Activated T-cell treated with anti-CD3 and anti-CD28 coated beads for 24 hours (primary cell): ENCODE measurements at regions not wholly inside any gene's neighbourhood (a gene's known extent, or its start where the extent isn't known, plus 50 kb on each side); places are given as distances from the start of the nearest gene placed in this dataset.
A peak's percentile ranks its signal among the peaks of the same experiment; 100 is the strongest.
"Not testable (repeated sequence)": the region's sequence is repeated elsewhere in the genome, so short reads cannot be mapped to it uniquely, and the experiment has no call there.

Experiments
- DNase-seq: peaks from one replicate; pipeline ENCODE4 v3.0.0-alpha.2; 2020; ENCODE audit warnings: low read depth

DNA sequence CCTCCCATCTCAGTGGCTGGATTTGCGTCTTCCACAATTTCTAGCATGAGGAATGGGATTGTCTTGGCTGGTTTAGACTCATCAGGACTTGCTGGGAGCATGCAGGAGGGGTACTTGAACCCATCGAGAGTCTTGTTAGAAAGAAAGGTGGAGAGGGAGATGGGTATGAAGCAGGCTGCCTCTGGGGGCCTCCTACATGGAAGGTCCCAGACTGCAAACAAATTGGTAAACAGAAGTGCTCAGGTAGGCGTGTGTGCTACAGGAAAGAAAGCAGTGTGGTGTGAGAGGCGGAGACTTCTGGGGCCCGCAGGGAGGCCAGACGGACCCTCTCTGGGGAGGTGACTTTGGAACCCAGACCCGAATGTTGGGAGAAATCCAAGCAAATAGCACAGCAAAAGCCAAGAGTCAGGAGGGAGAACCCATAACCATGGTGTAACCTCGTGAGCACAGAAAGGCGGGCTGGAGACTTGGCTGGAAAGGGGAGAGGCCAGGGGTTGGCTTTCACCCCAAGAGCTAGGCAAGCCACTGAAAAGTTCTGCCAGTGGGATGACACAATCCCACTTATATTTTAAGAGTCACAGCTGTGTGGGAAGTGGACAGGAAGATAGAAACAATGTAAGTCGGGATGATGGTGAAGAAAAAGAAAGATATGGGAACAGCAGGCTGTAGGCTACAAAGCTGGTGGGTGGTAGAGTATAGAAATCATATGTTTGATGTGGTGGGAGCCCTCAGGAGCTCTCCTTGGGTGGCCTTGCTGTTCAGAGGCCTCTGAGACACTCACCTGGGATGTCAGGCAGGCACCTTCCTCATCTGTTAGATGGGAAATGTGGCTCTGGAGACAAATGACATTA, 130.1 kb upstream of the PRR20G start:
- DNase-seq: no peak

DNA sequence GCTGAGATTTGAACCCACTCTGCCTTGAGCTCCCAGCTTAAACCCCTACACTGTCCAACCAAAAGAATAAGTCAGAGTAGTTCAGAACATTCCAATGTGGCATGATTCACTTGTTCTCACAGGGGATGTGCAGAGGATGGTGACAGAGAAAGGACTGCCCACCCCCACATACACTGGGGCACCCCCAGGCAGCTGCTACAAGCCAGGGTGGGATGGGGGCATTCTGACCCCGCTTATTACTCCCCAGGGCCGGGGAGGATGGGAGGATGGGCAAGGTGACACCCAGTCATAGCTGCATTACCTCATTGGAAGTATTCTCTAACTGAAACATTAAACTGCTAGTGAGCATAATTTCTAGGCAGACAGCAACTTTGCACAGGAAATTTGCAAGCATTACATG, 126.0 kb upstream of the PRR20G start:
- DNase-seq: no peak

DNA sequence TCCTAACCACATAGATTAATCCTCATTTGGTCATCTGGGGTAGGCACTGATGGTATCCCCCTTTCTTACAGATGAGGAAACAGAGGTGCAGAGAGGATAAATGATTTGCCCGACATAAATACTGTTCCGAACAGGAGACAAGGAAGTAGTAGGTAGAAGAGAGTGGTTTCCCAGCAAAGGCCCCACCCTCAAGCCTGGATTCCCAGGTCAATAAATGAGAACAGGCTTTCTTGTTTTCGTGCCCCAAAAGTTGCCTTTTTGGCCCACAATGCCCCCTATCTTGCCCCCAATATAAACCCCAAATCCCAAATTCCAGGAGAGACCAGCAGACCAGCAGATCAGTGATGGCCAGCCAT, 125.5 kb upstream of the PRR20G start:
- DNase-seq: no peak

DNA sequence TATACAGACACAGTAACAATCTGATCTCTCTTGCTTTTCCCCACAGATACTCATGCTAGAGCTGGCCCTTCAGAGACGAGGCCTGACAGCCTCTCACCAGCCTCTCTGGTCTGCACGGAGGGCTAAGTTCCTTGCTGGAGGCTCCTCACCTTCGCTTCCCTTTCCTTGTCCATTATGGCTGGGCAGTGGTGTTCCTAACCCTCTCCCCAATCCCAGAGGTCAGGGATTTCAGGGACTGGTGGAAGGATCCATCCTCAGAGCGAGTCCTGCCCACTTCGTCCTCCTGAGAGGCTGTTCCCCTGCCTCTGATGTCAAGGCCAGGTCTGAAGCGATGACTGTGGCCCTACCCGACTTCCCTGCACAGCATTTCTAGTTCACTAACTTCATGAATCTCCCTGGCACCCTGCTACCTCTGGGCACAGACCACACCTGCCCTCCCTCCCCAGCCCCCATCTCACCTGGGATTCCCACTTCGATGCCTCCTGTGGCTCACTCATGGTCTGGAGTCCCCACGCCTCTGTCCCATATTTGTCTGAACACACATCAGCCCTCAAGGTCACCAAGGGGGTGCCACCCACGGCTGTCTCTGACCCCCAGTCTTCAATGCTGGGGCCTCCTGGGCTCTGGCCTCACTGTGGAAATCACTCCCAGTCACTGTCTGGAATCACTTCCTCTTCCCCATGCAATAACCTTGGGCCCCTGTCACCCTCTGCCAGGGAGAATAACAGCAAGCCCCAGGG, 124.9 kb upstream of the PRR20G start:
- DNase-seq: no peak

DNA sequence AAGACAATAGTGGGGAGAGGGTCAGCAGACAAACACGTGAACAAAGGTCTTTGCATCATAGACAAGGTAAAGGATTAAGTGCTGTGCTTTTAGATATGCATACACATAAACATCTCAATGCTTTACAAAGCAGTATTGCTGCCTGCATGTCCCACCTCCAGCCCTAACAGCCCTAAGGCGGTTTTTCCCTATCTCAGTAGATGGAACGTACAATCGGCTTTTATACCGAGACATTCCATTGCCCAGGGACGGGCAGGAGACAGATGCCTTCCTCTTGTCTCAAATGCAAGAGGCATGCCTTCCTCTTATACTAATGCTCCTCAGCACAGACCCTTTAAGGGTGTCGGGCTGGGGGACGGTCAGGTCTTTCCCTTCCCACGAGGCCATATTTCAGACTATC, 124.0 kb upstream of the PRR20G start:
- DNase-seq: not testable (repeated sequence)

DNA sequence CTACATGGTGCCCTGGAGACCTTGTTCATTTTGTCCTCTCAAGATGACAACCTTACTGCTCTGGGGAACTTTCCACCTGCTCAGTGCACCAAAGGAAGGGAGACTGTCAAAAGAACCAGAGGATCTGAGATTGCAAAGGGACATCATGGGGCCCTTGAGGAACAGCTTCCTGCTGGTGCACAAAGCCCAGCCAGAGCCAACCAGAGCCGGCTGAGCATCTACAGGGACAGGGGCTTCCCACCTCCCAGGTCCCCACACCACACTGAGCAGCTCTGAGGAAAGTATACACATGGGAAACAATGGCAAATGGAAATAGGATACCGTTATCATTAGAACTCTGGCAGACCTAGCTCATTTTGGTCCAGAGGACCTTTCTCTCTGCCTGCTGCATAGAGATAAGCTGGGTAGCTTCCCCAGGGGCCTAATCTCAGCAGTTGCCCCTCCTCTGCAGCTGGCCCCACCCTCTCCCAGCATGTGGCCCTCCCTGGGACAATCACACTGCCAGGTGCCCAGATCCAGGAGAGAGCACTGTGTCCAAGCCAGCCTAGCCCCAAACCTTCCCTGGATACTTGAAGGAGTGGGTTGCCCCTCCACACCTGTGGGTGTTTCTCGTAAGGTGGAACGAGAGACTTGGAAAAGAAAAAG, 123.4 kb upstream of the PRR20G start:
- no peak for DNase-seq

DNA sequence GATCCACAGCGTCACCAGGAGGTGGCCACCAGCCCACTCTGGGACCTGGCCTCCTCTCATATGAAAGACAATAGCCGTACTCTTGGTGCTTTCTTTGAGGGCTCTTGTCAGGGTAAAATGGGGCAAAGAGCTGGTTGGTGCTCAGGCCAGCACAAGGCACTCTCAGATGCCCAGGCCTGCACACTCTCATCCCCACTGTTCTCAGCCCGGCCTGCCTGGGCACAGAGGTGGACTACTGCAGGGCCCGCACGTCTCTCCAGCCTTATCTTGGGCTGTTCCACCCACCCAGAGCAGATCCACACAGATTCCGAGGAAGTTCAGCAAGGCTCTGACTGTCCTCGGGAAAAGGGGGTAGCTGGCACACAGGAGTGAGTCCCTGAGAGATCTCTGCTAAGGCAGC, 122.8 kb upstream of the PRR20G start:
- DNase-seq: no peak

DNA sequence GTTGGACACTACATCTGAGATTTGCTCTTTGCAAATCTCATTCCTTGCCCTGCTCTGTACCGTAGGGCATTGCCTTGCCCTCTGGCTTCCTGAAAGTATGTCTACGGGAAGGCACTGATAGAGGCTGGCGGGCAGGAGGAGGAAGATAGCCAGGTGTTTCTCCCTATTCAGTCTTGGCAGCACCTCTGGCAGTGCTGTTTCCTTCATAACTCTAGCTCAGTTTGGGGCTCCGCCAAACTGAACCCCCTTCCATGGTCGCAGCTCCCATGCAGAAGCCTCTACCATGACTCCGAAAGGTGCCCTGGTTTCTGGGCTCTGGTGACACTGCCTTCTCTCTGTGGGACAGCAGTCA, 122.3 kb upstream of the PRR20G start:
- no peak for DNase-seq

DNA sequence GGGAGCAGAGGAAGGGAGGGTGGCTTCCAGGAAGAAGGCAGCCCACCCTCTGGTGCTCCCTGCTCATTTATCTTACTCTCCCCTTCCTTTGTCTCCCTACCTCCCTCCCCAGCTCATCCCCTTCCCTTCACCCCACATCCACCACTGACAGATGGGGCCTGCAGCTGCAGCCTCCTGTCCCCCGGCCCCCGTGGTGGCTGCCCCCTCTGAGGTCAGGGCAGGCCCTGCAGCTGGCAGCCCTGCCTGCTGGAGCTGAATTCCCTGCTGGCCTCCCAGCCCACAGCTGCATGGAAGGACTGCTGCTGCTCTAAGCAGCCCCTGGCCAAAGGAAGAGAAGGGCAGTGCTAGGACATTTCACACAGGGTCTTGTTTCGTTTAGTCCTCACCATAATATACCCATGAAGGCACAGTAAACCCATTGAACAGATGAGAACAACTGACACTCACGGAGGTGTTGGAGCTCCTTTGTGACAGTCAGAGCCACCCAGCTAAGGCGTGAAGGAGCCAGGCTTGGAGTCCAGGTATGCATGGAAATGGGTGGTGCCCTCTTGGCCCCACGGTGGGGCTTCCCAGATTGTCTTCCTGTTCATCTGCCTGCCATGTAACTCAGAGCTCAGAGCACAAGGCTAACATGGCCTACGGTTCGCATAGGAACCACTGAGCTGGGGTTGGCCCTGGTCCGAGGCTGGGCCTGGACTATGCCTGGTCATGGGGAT, 121.7 kb upstream of the PRR20G start:
- DNase-seq: no peak

DNA sequence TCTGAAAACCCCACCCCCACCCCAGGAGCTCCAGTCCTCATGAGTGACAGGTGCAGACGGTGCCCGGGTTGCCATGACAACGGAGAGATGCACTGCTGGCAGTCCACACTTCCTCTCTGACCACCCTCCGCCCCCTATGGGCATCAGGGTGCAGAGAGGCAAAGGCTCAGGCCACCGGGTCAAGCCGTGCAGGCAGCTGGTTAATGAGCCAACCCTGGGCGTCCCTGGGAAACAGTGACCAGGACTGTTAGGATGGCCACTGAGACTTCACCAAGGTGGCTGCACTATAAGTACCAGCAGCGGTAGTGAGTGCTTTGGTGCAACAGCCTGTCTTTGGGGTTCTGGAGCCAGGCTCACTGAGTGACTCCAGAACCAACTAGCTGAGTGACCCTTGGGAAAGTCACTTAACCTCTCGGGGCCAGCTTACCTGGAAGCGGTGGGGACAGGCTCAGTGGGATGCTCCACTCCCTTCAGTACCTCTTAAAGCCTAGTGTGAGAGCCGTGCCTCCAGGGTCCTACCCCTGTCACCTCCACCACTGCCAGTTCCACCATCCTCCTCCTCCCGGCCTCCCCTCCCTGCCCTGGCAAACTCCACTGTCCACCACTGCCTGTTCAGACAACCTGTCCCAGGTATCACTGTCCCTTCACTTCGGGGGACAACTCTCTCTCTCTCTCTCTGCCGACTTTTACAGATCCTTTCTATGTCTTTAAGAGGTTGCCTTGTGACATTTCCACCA, 121.0 kb upstream of the PRR20G start:
- DNase-seq: no peak

DNA sequence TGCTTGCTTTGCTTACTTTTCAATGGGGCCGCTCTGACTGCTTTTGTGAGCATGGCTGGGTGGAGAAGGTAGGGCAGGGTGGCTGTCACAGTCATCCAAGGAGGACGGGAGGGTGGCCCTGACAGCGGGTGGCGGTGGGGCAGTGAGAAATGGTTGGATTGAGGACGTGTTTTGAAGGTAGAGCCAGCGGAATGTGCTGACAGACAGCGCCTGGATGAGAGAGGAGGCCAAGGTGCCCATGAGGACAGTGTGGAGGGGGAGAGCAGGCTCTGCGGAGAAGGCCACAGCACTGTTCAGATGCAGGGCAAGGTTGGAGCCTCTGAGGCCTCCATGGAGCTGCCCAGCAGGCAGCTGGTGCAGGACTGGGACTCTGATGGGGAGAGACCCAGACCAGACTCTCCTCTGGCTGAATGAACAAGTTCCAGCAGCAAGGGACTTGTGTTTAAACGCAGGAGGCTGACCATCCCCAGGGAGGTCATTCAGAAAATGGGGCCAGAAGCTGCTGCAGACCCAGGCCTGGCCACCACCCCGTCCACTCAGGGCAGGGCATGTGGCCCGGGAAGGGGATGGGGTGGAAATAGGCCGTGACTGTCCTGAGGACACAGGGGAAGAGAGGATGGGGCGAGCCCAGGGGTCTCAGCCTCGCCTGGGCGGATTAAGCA, 120.3 kb upstream of the PRR20G start:
- no peak for DNase-seq

DNA sequence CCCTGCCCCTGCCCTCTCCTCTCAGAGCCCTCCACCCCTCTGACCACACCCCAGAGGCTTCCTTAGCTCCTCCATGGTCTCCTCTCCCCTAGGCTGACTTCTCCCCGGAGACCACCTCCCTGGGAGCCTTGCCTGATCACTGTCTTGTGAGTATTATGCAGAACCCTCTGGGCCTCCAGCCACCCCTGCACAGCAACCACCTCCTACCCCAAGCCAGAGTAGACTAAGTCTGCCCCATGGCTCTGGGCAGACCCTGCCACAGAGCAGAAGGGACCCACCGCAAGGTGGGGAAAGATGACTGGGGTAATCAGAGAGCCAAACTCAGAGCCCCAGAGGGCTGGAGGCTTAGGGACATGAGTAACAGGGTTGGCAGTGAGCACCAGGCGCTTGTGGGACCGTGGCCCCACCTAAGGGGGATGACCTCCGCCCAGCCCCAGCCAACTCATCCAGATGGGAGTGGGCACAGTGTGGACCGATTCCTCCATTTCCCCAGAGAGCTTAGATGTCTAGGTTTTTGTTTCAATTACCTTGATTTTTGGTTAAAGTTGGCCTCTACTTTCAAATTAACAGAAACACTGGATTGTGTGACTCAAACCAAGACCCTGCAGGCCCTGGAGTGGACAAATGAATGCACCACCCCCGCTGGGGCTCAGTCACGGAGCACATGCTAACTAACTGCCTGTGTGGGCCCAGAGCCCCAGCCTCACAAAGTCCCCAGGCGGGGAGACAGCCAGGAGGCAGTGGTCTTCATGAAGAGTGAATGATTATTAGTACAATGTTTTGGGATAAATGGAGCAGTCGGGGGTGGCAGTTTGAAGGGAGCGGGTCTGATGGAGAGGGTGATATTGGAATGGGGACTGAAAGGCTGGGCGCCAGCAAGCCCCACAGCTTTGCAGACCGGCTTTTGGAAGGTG, 119.4 kb upstream of the PRR20G start:
- no peak for DNase-seq

DNA sequence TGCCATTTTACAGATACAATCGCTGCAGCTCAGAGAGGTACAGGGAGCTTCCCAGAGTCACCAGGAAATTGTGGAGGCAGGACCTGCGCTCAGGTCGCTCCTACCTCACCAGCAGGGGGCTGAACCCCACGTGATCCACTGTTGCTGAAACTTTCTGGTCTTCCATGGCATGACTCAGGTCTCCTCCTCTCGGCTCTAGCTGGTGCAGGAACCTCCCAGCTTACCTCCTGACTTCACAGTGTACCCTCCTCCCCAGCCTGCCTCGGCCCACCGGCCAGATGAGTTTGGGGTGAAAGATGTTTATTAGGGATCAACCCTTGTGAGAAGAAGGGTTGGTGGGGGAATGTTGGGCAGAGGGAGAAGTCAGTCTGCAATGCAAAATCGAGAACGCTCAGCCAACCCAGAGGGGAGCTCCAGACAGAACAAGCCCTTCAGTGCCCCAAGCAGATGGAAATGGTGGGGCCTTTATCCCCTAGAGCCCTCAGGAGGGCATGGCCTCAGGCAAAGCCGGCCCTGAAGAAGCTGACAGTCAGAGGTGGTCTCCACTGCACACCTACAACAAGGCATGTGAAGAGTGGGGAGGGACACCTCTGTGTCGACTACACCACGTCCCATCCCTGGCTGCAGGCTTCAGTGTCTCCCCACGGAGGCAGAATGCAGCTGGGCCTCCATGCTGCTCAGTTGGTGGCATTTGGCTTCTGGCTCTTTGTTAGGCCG, 118.6 kb upstream of the PRR20G start:
- DNase-seq: peak; percentile 2

DNA sequence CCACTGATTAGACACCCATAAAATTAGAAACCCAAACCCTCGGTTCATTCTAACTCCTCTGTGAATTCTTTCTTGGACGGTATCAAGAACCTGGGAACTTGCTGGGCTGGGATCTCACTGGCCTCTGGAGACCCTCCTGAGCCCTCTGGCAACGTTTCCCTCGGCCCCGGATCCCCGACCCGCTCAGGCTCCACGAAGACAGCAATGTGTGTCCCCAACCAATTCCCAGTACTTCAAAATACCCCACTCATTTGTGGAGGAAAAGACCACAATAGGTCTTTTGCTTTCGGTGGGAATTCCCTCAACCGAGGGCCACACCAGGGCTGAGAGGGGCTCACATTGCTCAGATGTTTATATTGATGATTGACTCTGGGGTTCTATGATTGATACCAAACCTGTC, 117.9 kb upstream of the PRR20G start:
- DNase-seq: no peak

DNA sequence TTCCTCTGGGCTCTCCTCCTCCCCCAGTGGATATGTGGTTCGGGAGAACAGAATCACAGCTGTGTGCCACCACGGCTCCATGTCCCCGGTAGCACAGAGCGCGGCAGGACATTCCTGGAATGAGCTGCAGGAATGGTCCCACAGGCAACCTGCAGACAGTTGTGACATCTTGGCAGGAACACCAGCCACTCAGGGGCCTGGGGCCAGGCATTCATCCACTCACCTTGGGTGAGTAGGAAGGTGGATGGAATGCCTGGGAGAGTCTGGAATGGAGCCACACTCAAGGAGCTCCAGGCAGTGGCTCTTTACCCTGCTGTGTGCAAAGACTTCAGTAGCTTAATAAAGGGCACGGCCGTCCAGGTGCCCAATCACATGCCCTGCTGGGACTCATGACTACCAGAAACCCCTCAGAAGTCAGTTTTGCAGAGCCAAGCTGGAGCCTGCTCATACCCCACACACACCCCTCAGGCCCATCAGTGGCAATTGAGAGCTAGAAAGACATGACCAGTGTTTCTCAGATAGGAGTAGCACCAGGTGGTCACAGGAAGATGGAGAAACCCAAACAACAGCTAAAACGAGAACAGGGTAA, 117.3 kb upstream of the PRR20G start:
- DNase-seq: no peak

DNA sequence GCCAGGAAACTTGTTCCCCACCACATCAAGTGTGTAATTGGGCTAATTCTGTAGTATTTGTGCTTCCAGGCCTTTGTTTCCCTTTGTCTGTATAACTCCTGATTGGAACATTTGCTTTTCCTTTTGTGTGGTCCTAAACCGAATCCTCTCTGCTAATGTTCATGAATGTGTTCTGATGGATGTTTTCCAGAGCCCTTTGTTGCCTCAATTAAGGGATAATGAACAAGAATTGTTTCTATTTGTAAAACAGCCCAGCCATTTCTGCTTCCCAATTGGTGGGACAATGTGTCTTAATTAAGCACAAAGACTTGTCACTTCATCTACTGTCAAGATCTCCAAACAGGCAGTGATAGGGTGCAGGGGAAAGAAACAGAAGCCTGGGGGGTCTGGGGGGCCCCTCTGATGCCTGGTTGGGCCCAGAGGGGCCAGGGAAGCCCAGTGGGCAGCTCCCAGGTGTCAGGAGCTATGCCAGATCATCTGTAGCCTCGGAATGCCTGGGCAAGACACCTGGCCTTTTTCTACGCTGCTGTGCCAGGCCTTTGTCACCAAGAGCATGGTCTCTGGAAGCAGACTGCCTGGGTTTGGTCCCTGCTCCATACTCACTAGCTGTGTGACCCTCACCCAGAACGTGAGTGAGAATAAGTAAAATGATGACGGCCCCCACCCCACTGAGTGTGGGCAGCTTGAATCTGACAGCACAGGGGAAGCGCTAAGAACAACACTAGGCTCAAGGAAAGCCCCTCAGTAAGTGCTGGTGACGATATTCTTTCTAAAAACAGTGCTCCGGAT, 116.6 kb upstream of the PRR20G start:
- no peak for DNase-seq

DNA sequence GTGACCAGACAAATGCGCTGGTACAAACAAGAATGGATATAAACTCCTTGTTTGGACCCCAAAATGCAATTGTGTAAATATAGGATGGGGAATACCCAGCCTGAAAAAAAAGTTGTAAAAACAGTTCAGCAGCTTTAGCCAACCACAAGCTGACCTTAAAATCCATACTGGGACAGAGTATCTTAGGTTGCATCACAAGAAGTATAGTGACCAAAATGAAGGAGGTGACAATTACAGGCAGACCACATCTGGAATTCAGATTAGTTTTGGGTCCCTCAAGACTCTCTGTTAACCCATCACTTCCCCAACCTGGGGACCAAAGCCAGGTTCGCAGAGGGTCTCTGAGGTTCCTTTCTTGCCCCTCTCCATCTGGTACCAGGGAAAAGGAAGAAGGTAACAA, 115.9 kb upstream of the PRR20G start:
- no peak for DNase-seq

DNA sequence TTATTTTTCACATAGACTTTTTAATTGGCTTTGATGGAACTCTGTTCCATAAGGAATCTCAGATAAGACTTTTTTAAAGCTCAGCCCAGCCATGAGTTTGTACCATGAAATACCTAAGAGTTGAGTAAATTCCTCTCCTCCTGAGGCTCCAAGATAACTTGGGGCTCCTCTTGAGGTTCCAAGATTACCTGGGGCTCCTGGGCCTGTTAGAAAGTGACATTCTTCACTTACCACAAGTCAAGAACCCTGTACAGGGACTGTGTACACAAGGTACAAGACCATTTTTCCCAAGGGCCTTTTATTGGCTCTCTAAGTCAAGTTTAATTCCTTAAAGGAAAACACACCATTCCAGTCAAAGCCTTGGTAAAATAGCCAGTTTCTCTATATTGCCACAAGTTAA, 111.3 kb upstream of the PRR20G start:
- no peak for DNase-seq
